ENCODE measurements at regions not wholly inside any gene's neighbourhood (a gene's known extent, or its start where the extent isn't known, plus 50 kb on each side); places are given as distances from the start of the nearest gene placed in this dataset.

DNA sequence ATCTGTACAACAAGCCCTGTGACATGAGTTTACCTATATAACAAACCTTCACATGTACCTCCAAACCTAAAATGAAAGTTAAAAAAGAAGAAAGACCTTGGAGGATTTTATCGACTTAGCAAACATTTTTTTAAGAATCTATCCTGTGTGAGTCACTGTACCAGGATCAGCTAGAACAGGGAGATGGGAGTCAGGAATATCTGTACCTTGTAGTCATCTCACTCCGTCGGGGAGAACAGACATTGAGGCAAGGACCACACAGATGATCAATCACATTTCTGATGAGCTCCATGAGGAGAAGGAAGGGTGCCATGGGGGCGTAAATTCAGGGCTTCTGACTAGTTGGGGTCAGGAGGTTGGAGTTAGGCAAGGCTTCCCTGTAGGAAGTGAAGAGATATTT lies 310.6 kb downstream of the VRK1 start:
- H3K4me1 ChIP-seq (ENCODE audit: control insufficient read depth, insufficient read depth, low read length) = no peaks in the 10 kb centered on the region
- BruUV-seq (replicated peaks) = no TSS peak
- no peak for DNase-seq
- intact Hi-C loops (cut with micrococcal nuclease) (no loop called here), dilution Hi-C loops (cut with HindIII; ENCODE audit: low sequenced_read_pairs, unreplicated experiment) (no loop called here), in situ Hi-C loops (cut with MboI; ENCODE audit: low sequenced_read_pairs) (no loop called here)
- no peak overlapping the region for H3K18ac ChIP-seq (ENCODE audit: low read depth, low read length)
- no peak overlapping the region for H2AK9ac ChIP-seq (replicated peaks; ENCODE audit: low read depth, low read length, poor library complexity)
- no peaks in the 10 kb centered on the region for H4K20me1 ChIP-seq (ENCODE audit: insufficient read depth, low read length)
- no peak overlapping the region for H3K14ac ChIP-seq (replicated peaks; ENCODE audit: low read depth, low read length)
- no peak overlapping the region for H4K8ac ChIP-seq (ENCODE audit: low read depth in 2 of 2, low read length in 2 of 2)
- no peaks in the 10 kb centered on the region for H3K27me3 ChIP-seq (ENCODE audit: control insufficient read depth, insufficient read depth, low read length)
- no peaks in the 10 kb centered on the region for H3K79me1 ChIP-seq (ENCODE audit: low read depth in 1 of 2, low read length in 2 of 2)
- TF ChIP-seq MAZ (IDR thresholded peaks at IDR 0.05; ENCODE audit: borderline replicate concordance, low read depth, low read length) (no peak), SMC3 (IDR thresholded peaks at IDR 0.05; ENCODE audit: low read depth, low read length) (no peak), RCOR1 (IDR thresholded peaks at IDR 0.05; ENCODE audit: insufficient replicate concordance, low read length) (no peak), CHD1 (IDR thresholded peaks at IDR 0.05; ENCODE audit: low read depth, low read length) (no peak), MXI1 (IDR thresholded peaks at IDR 0.05; ENCODE audit: borderline replicate concordance, low read depth, low read length) (no peak), NFE2L2 (IDR thresholded peaks at IDR 0.05; ENCODE audit: low read depth, low read length) (no peak), CEBPB (IDR thresholded peaks at IDR 0.05; ENCODE audit: low read depth, low read length) (no peak), BHLHE40 (IDR thresholded peaks at IDR 0.05; ENCODE audit: low read depth, low read length) (no peak), FOS (IDR thresholded peaks at IDR 0.05; ENCODE audit: low read depth, low read length) (no peak), RAD21 (IDR thresholded peaks at IDR 0.05; ENCODE audit: low read length) (no peak), RFX5 (IDR thresholded peaks at IDR 0.05; ENCODE audit: low read depth, low read length) (no peak), POLR2A (IDR thresholded peaks at IDR 0.05; ENCODE audit: low read depth, low read length) (no peak), MAFK (IDR thresholded peaks at IDR 0.05; ENCODE audit: low read depth, low read length) (no peak)
- TF ChIP-seq, protein P1, sequence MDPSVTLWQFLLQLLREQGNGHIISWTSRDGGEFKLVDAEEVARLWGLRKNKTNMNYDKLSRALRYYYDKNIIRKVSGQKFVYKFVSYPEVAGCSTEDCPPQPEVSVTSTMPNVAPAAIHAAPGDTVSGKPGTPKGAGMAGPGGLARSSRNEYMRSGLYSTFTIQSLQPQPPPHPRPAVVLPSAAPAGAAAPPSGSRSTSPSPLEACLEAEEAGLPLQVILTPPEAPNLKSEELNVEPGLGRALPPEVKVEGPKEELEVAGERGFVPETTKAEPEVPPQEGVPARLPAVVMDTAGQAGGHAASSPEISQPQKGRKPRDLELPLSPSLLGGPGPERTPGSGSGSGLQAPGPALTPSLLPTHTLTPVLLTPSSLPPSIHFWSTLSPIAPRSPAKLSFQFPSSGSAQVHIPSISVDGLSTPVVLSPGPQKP (IDR thresholded peaks at IDR 0.05; ENCODE audit: borderline replicate concordance, low read depth, low read length) = no peak
- TF ChIP-seq, protein P2, sequence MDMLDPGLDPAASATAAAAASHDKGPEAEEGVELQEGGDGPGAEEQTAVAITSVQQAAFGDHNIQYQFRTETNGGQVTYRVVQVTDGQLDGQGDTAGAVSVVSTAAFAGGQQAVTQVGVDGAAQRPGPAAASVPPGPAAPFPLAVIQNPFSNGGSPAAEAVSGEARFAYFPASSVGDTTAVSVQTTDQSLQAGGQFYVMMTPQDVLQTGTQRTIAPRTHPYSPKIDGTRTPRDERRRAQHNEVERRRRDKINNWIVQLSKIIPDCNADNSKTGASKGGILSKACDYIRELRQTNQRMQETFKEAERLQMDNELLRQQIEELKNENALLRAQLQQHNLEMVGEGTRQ (IDR thresholded peaks at IDR 0.05; ENCODE audit: low read depth, low read length) = no peak
- TF ChIP-seq, protein P3, sequence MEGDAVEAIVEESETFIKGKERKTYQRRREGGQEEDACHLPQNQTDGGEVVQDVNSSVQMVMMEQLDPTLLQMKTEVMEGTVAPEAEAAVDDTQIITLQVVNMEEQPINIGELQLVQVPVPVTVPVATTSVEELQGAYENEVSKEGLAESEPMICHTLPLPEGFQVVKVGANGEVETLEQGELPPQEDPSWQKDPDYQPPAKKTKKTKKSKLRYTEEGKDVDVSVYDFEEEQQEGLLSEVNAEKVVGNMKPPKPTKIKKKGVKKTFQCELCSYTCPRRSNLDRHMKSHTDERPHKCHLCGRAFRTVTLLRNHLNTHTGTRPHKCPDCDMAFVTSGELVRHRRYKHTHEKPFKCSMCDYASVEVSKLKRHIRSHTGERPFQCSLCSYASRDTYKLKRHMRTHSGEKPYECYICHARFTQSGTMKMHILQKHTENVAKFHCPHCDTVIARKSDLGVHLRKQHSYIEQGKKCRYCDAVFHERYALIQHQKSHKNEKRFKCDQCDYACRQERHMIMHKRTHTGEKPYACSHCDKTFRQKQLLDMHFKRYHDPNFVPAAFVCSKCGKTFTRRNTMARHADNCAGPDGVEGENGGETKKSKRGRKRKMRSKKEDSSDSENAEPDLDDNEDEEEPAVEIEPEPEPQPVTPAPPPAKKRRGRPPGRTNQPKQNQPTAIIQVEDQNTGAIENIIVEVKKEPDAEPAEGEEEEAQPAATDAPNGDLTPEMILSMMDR (conservative IDR thresholded peaks at IDR 0.05; ENCODE audit: low read depth, low read length) = no peak
- H2BK20ac ChIP-seq (ENCODE audit: low read depth, low read length) = no peak overlapping the region
- CTCF ChIA-PET = no interaction called here
- H2BK15ac ChIP-seq (ENCODE audit: low read depth, low read length) = no peak overlapping the region
- no peak overlapping the region for H2BK120ac ChIP-seq (ENCODE audit: low read depth, low read length)
- POLR2A ChIA-PET (ENCODE audit: unreplicated experiment) = no interaction called here
- no peak overlapping the region for H2AK5ac ChIP-seq (ENCODE audit: low read depth, low read length)
- H3K9ac ChIP-seq (ENCODE audit: low read depth, low read length) = no peak overlapping the region
- no peaks in the 10 kb centered on the region for H3K9me1 ChIP-seq (ENCODE audit: insufficient read depth, low read length)
- no peak overlapping the region for H3K27ac ChIP-seq (ENCODE audit: insufficient read depth, low read length)
- no peak for ATAC-seq (ENCODE audit: low read depth)
- H2AFZ ChIP-seq (replicated peaks; ENCODE audit: low read length, poor library complexity) = no peak overlapping the region
- H3K4me2 ChIP-seq (ENCODE audit: low read depth, low read length) = no peak overlapping the region
- H3K4ac ChIP-seq (ENCODE audit: low read depth, low read length) = no peak overlapping the region
- H2BK5ac ChIP-seq (ENCODE audit: low read depth, low read length, poor library complexity, severe bottlenecking) = no peak overlapping the region
- no peak overlapping the region for H3K23ac ChIP-seq (ENCODE audit: low read depth, low read length)
- no peak overlapping the region for H3K56ac ChIP-seq (ENCODE audit: extremely low read depth, insufficient read depth, low read length)
- no peak overlapping the region for H3K4me3 ChIP-seq (ENCODE audit: insufficient read depth, low read depth, low read length)
- no peak overlapping the region for H4K91ac ChIP-seq (ENCODE audit: insufficient read depth, low read depth, low read length)
- WGBS, 2 experiments (ENCODE audit: extremely low coverage in 2 of 2, insufficient read length in 1 of 2) = no CpG with 5 or more reads among the region's 4 CpGs
- H4K5ac ChIP-seq (ENCODE audit: low read depth, low read length) = no peak overlapping the region
- peaks cover 44% of the 10 kb centered on the region for H3K9me3 ChIP-seq (ENCODE audit: control insufficient read depth, insufficient read depth, low read length)
- no peaks in the 10 kb centered on the region for H3K36me3 ChIP-seq (ENCODE audit: control insufficient read depth, insufficient read depth, low read length)

All from IMR-90 (cell line).